SK-N-SH (cell line): ENCODE measurements at regions not wholly inside any gene's neighbourhood (a gene's known extent, or its start where the extent isn't known, plus 50 kb on each side); places are given as distances from the start of the nearest gene placed in this dataset.

Source experiments
- CTCF ChIA-PET: fragments of 300-600, 350-600 bp; formaldehyde crosslinking; extraction: SDS; loops from one replicate; lab custom pipeline; 2021; lab: Yijun Ruan, JAX
- POLR2A ChIA-PET: fragments of 350-600 bp; sonication (Branson Sonifier 250); formaldehyde crosslinking; extraction: SDS; loops from one replicate; lab custom pipeline; 2020; ENCODE audit warnings: antibody characterized with exemption, inconsistent platforms; lab: Yijun Ruan, JAX
- DNase-seq: peaks from one replicate; pipeline ENCODE4 v3.0.0; 2012
- H2AFZ ChIP-seq: fragments of 200-600 bp; sonication (generic); 2 replicates; pipeline ENCODE4 v1.8.1; 2016; ENCODE audit warnings: antibody characterized with exemption, mild to moderate bottlenecking, low read depth
- H3F3A ChIP-seq: fragments of 200-600 bp; sonication (generic); replicated peaks from 2 replicates; pipeline ENCODE3; 2016; ENCODE audit warnings: antibody characterized with exemption, mild to moderate bottlenecking; ENCODE audit not compliant: insufficient read depth
- H3K27ac ChIP-seq, 2 experiments: fragments of 200-500 bp in 1 of 2; fragments of 200-600 bp in 1 of 2; sonication (Bioruptor generic) in 1 of 2; sonication (generic), shearing (Covaris generic) in 1 of 2; 2 replicates each; pipeline versions ENCODE4 v1.5.1 to v1.6.1; 2014 to 2016; ENCODE audit warnings: low read depth in 2 of 2, inconsistent platforms in 1 of 2, low read length in 1 of 2, mild to moderate bottlenecking in 1 of 2, mixed read lengths in 1 of 2
- H3K27me3 ChIP-seq: fragments of 200-600 bp; sonication (generic), shearing (Covaris generic); 2 replicates; pipeline ENCODE4 v1.6.1; 2016; ENCODE audit warnings: mixed run types; ENCODE audit not compliant: insufficient read depth
- H3K36me3 ChIP-seq, 2 experiments: fragments of 200-500 bp in 1 of 2; fragments of 200-600 bp in 1 of 2; sonication (Bioruptor generic) in 1 of 2; sonication (generic) in 1 of 2; replicated peaks in 1 of 2; 2 replicates each; pipeline versions ENCODE3 to v1.5.1; 2014 to 2016; ENCODE audit warnings: low read length in 1 of 2, mild to moderate bottlenecking in 1 of 2; ENCODE audit not compliant: insufficient read depth in 2 of 2, control insufficient read depth in 1 of 2
- H3K4me1 ChIP-seq, 2 experiments: fragments of 200-500 bp in 1 of 2; fragments of 200-600 bp in 1 of 2; sonication (Bioruptor generic) in 1 of 2; sonication (generic), shearing (Covaris generic) in 1 of 2; 2 replicates each; pipeline versions ENCODE4 v1.5.1 to v1.6.1; 2014 to 2016; ENCODE audit warnings: low read depth in 1 of 2, low read length in 1 of 2, mixed run types in 1 of 2; ENCODE audit not compliant: insufficient read depth in 2 of 2, control insufficient read depth in 1 of 2
- H3K4me2 ChIP-seq: fragments of 200-600 bp; sonication (generic), shearing (Covaris generic); 2 replicates; pipeline ENCODE4 v1.6.1; 2017; ENCODE audit warnings: mixed run types
- H3K4me3 ChIP-seq, 2 experiments: fragments of 200-500 bp in 1 of 2; fragments of 200-600 bp in 1 of 2; sonication (Bioruptor generic) in 1 of 2; sonication (generic), shearing (Covaris generic) in 1 of 2; 2 replicates each; pipeline versions ENCODE4 v1.5.1 to v1.8.1; 2014 to 2016; ENCODE audit warnings: low read depth in 2 of 2, inconsistent platforms in 1 of 2, low read length in 1 of 2, mild to moderate bottlenecking in 1 of 2, mixed read lengths in 1 of 2, moderate library complexity in 1 of 2
- H3K79me2 ChIP-seq: fragments of 200-600 bp; sonication (generic); 2 replicates; pipeline ENCODE4 v1.8.1; 2017; ENCODE audit warnings: mild to moderate bottlenecking; ENCODE audit not compliant: insufficient read depth
- H3K9ac ChIP-seq: fragments of 200-600 bp; sonication (generic); 2 replicates; pipeline ENCODE4 v1.6.1; 2017; ENCODE audit warnings: mixed run types
- H3K9me2 ChIP-seq: fragments of 200-600 bp; sonication (generic); 2 replicates; pipeline ENCODE4 v1.6.1; 2017; ENCODE audit warnings: mixed run types
- H3K9me3 ChIP-seq: fragments of 200-600 bp; sonication (generic); 2 replicates; pipeline ENCODE4 v1.6.1; 2017; ENCODE audit warnings: mixed run types, mild to moderate bottlenecking, moderate library complexity
- H4K20me1 ChIP-seq: fragments of 200-600 bp; sonication (generic); 2 replicates; pipeline ENCODE4 v1.6.1; 2017; ENCODE audit warnings: mild to moderate bottlenecking, mixed run types; ENCODE audit not compliant: insufficient read depth
- EP300 ChIP-seq, 2 experiments: IDR thresholded peaks; 2 replicates each; pipeline versions ENCODE4 v1.4.0 to v1.6.1; 2012; ENCODE audit warnings: borderline replicate concordance in 1 of 2, low read depth in 1 of 2, low read length in 1 of 2
- EZH2phosphoT487 ChIP-seq: fragments of 200-600 bp; sonication (generic); IDR thresholded peaks from 2 replicates; pipeline ENCODE4 v1.6.1; 2017; ENCODE audit warnings: low read depth, mixed run types, mild to moderate bottlenecking, antibody characterized with exemption, moderate library complexity, borderline replicate concordance
- FOSL2 ChIP-seq: IDR thresholded peaks from 2 replicates; pipeline ENCODE4 v1.4.0; 2012; ENCODE audit warnings: low read depth, mild to moderate bottlenecking, moderate library complexity, borderline replicate concordance
- FOXJ3 ChIP-seq: sonication (generic); formaldehyde crosslinking; IDR thresholded peaks from 2 replicates; pipeline ENCODE4 v1.5.1; 2020; ENCODE audit warnings: mild to moderate bottlenecking, missing genetic modification reagents
- FOXM1 ChIP-seq: IDR thresholded peaks from 2 replicates; pipeline ENCODE4 v1.4.0; 2012; ENCODE audit warnings: low read depth, mild to moderate bottlenecking
- MAX ChIP-seq: IDR thresholded peaks from 2 replicates; pipeline ENCODE4 v1.4.0; 2012; ENCODE audit warnings: low read depth
- MEF2A ChIP-seq: IDR thresholded peaks from 2 replicates; pipeline ENCODE4 v1.4.0; 2012; ENCODE audit warnings: low read depth, borderline replicate concordance
- MXI1 ChIP-seq: IDR thresholded peaks from 2 replicates; pipeline ENCODE4 v1.6.1; 2012; ENCODE audit warnings: mild to moderate bottlenecking, low read depth, low read length, improper control_type of control experiment
- NFIC ChIP-seq: IDR thresholded peaks from 2 replicates; pipeline ENCODE4 v1.4.0; 2012; ENCODE audit warnings: borderline replicate concordance
- NRF1 ChIP-seq: IDR thresholded peaks from 2 replicates; pipeline ENCODE4 v1.6.1; 2012; ENCODE audit warnings: low read depth, mild to moderate bottlenecking, low read length
- PBX3 ChIP-seq: IDR thresholded peaks from 2 replicates; pipeline ENCODE4; 2012
- RAD21 ChIP-seq: IDR thresholded peaks from 2 replicates; pipeline ENCODE4 v1.6.1; 2012; ENCODE audit warnings: mild to moderate bottlenecking, low read length
- RCOR1 ChIP-seq: fragments of 150-350 bp; IDR thresholded peaks from 2 replicates; pipeline ENCODE4 v1.6.1; 2017; ENCODE audit warnings: antibody characterized with exemption, low read length
- RFX5 ChIP-seq: IDR thresholded peaks from 2 replicates; pipeline ENCODE4 v1.6.1; 2012; ENCODE audit warnings: mild to moderate bottlenecking, improper control_type of control experiment, low read length
- RXRA ChIP-seq: IDR thresholded peaks from 2 replicates; pipeline ENCODE4 v1.4.0; 2012; ENCODE audit warnings: low read depth, mild to moderate bottlenecking, borderline replicate concordance
- SIN3A ChIP-seq: IDR thresholded peaks from 2 replicates; pipeline ENCODE4 v1.6.1; 2012; ENCODE audit warnings: low read depth, mild to moderate bottlenecking, low read length, moderate library complexity, borderline replicate concordance
- TCF12 ChIP-seq: IDR thresholded peaks from 2 replicates; pipeline ENCODE4 v1.4.0; 2012
- USF2 ChIP-seq: fragments of 150-350 bp; IDR thresholded peaks from 2 replicates; pipeline ENCODE4 v1.6.1; 2017; ENCODE audit warnings: antibody characterized with exemption, low read length, low read depth, borderline replicate concordance
- WGBS: methylation state at CpG from one replicate; pipeline ENCODE4 v1.1.6; 2017; ENCODE audit warnings: low lambda C conversion rate; 5-methylcytosine and 5-hydroxymethylcytosine counted together

- H2AFZ ChIP-seq = no peak overlapping the region
- POLR2A ChIA-PET = no interaction called here
Measured at GRCh38 chr4:31356839-31357238, 636.7 kb downstream of the PCDH7 start.

GRCh38 chr4:31360786-31361185 is 640.6 kb downstream of the PCDH7 start:
- DNase-seq = no peak
- CTCF ChIA-PET = no interaction called here
- TF ChIP-seq FOSL2 (no peak), FOXM1 (no peak), EP300 (IDR thresholded peaks at IDR 0.05; ENCODE audit: borderline replicate concordance in 1 of 2, low read depth in 1 of 2, low read length in 1 of 2) (no peak), SIN3A (no peak), RFX5 (no peak), MXI1 (no peak), RCOR1 (no peak), USF2 (no peak), MEF2A (no peak), MAX (no peak), RAD21 (no peak), RXRA (no peak), PBX3 (no peak), NRF1 (no peak), EZH2phosphoT487 (no peak), FOXJ3 (CRISPR knock-in tag) (no peak), TCF12 (no peak)
- TF ChIP-seq, all 33 proteins: peak for 0

More at GRCh38 chr4:31356839-31357238, 636.7 kb downstream of the PCDH7 start:
- no peak overlapping the region for H3K4me3 ChIP-seq
- no peaks in the 10 kb centered on the region for H3K4me1 ChIP-seq
- no peaks in the 10 kb centered on the region for H3K79me2 ChIP-seq
- H3K27me3 ChIP-seq = no peaks in the 10 kb centered on the region
- DNase-seq = no peak
- H3K9me2 ChIP-seq = no peaks in the 10 kb centered on the region
- no peak overlapping the region for H3K9ac ChIP-seq
- no peaks in the 10 kb centered on the region for H4K20me1 ChIP-seq
- no peaks in the 10 kb centered on the region for H3K36me3 ChIP-seq
- TF ChIP-seq USF2 = no peak
- no peak for TF ChIP-seq NFIC
- no peak for TF ChIP-seq PBX3
- TF ChIP-seq SIN3A = no peak
- no peak for TF ChIP-seq EZH2phosphoT487
- no peak for TF ChIP-seq RCOR1
- no peak for TF ChIP-seq RXRA
- TF ChIP-seq FOXJ3 (CRISPR knock-in tag) = no peak
- no peak for TF ChIP-seq FOSL2
- no peak overlapping the region for H3K27ac ChIP-seq
- H3K4me2 ChIP-seq = no peak overlapping the region
- CTCF ChIA-PET = no interaction called here
- H3K9me3 ChIP-seq = no peaks in the 10 kb centered on the region
- H3F3A ChIP-seq = no peaks in the 10 kb centered on the region
- WGBS = 40% methylated on average over 1 of the region's 1 CpG

More at GRCh38 chr4:31360786-31361185, 640.6 kb downstream of the PCDH7 start:
- 0% methylated on average over 1 of the region's 1 CpG for WGBS
- Histone ChIP-seq H3K9ac (no peak overlapping the region), H3K79me2 (no peaks in the 10 kb centered on the region), H3K27ac (no peak overlapping the region), H3K36me3 (no peaks in the 10 kb centered on the region), H3K4me1 (no peaks in the 10 kb centered on the region), H3K27me3 (no peaks in the 10 kb centered on the region), H4K20me1 (no peaks in the 10 kb centered on the region), H2AFZ (no peak overlapping the region), H3K9me2 (no peaks in the 10 kb centered on the region), H3K4me3 (no peak overlapping the region), H3F3A (no peaks in the 10 kb centered on the region), H3K9me3 (no peaks in the 10 kb centered on the region), H3K4me2 (no peak overlapping the region)
- POLR2A ChIA-PET = no interaction called here
